Pancreas (tissue), 10 donors: ENCODE measurements at regions not wholly inside any gene's neighbourhood (a gene's known extent, or its start where the extent isn't known, plus 50 kb on each side); places are given as distances from the start of the nearest gene placed in this dataset.

Source experiments
- ATAC-seq, 4 donors: fragments of 200-7000 bp; cut with Tn5 transposase; one replicate each; pipeline versions ENCODE4 v1.8.0 to v1.9.1; 2020; ENCODE audit warnings: mild to moderate bottlenecking in 4 of 4, moderate library complexity in 4 of 4
- DNase-seq, 6 donors: peaks; one replicate each; pipeline ENCODE4 v3.0.0-alpha.2; 2020
- FAIRE-seq: peaks from 2 replicates; lab custom pipeline; 2012; peaks lifted over from hg19 to GRCh38; lab: Jason Lieb, UNC
- H3K27ac ChIP-seq, 4 donors: fragments of 200-600 bp; sonication (generic); 1 replicate in 3 of 4; 2 replicates in 1 of 4; pipeline versions ENCODE4 v1.5.0 to v1.8.0; 2020
- H3K27me3 ChIP-seq, 4 donors: fragments of 200-600 bp; one replicate each; pipeline ENCODE4 v1.8.0; 2021
- H3K36me3 ChIP-seq, 3 donors: fragments of 200-600 bp; sonication (generic) in 1 of 3; one replicate each; pipeline versions ENCODE4 v1.5.0 to v1.8.0; 2020 to 2021
- H3K4me1 ChIP-seq, 3 donors: fragments of 200-600 bp; one replicate each; pipeline ENCODE4 v1.8.0; 2021
- H3K4me3 ChIP-seq, 4 donors: fragments of 200-600 bp; sonication (generic) in 2 of 4; one replicate each; pipeline versions ENCODE4 v1.5.0 to v1.8.0; 2020 to 2021
- H3K9me3 ChIP-seq, 4 donors: fragments of 200-600 bp; one replicate each; pipeline ENCODE4 v1.8.0; 2021
- WGBS, 2 donors: extraction: QIAGEN DNeasy Blood & Tissue Kit; methylation state at CpG; one replicate each; pipeline ENCODE4 v1.1.7; 2013; 5-methylcytosine and 5-hydroxymethylcytosine counted together
- intact Hi-C, 3 donors: fragments of 100-400 bp; cut with DNase I; formaldehyde crosslinking; loops; one replicate each; pipeline versions ENCODE4 v1.11.1 to v1.14.2; 2022
- TF ChIP-seq, protein P1 (sequence below), 4 donors: fragments of 200-600 bp; sonication (generic) in 3 of 4; IDR thresholded peaks; one replicate each; pipeline versions ENCODE4 v1.5.0 to v1.8.0; 2021; ENCODE audit warnings: antibody characterized with exemption in 4 of 4
- donor health status: healthy with polysubstance abuse.
- donor health status: DM: no; HTN: no; CAD: no; lungs with moderate emphysema.
- donor health status: DM: no; HTN: no; CAD: no.
- donor health status: control.
- donor health status: control.
- donor health status: Bipolar disorder and iron deficiency.
- donor health status: DM: yes; HTN: yes; CAD: no.
- donor health status: DM: no; HTN: no; CAD: no.
- donor health status: DM: no; HTN: no; CAD: no.
- donor health status: DM: yes; HTN: yes; CAD: no.

- no peaks in the 10 kb centered on the region for H3K36me3 ChIP-seq
- no peaks in the 10 kb centered on the region for H3K27me3 ChIP-seq
- no peak overlapping the region for H3K27ac ChIP-seq
- TF ChIP-seq, protein P1, sequence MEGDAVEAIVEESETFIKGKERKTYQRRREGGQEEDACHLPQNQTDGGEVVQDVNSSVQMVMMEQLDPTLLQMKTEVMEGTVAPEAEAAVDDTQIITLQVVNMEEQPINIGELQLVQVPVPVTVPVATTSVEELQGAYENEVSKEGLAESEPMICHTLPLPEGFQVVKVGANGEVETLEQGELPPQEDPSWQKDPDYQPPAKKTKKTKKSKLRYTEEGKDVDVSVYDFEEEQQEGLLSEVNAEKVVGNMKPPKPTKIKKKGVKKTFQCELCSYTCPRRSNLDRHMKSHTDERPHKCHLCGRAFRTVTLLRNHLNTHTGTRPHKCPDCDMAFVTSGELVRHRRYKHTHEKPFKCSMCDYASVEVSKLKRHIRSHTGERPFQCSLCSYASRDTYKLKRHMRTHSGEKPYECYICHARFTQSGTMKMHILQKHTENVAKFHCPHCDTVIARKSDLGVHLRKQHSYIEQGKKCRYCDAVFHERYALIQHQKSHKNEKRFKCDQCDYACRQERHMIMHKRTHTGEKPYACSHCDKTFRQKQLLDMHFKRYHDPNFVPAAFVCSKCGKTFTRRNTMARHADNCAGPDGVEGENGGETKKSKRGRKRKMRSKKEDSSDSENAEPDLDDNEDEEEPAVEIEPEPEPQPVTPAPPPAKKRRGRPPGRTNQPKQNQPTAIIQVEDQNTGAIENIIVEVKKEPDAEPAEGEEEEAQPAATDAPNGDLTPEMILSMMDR (IDR thresholded peaks at IDR 0.05), result no peak
- intact Hi-C loops, result no loop called here
- no peak overlapping the region for H3K4me3 ChIP-seq
- FAIRE-seq, result no peak
- peaks cover 0 to 4% (median 4%) of the 10 kb centered on the region in 3 donors for H3K4me1 ChIP-seq
- no peaks in the 10 kb centered on the region for H3K9me3 ChIP-seq
- no peak for ATAC-seq
- no peak for DNase-seq
Observed at GRCh38 chr19:46911456-46911855, 50.7 kb downstream of the ARHGAP35 start.

- intact Hi-C loops, result no loop called here
- ATAC-seq, result peak in 1 of 4 donors; percentile 17
- Histone ChIP-seq H3K9me3 (no peaks in the 10 kb centered on the region), H3K27me3 (no peaks in the 10 kb centered on the region), H3K4me3 (no peak overlapping the region), H3K4me1 (peaks cover 0 to 4% (median 4%) of the 10 kb centered on the region in 3 donors), H3K27ac (no peak overlapping the region), H3K36me3 (no peaks in the 10 kb centered on the region)
- 55 to 59% methylated on average over 6 of the region's 6 CpGs for WGBS, 2 donors
- DNase-seq, result no peak
- TF ChIP-seq, protein P1 (IDR thresholded peaks at IDR 0.05), result no peak
- FAIRE-seq, result no peak
Observed at GRCh38 chr19:46913198-46913851, 52.5 kb downstream of the ARHGAP35 start.

DNA sequence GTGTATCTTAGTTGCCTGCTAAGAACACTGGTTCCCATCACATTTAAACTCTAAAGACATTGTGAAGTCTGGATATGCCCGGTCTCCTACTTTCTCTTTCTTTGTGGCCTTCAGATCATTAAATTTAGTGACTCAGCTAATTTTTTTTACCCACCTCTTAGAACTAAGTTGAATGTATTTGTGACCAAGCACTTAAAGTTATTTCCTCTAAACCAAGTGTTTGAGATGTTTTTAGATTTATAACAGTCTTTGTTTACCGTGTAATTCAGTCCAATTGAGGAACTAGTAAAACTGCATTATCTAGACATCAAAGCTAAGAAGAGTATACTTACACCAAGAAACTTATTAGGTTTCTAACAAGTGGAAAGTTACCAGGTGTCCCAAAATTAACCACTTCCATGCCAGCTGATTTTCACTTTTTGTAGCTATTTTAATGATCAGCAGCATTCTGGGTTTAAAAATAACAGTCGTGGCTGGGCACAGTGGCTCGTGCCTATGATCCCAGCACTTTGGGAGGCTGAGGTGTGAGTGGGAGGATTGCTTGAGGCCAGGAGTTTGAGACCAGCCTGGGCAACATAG is 53.1 kb downstream of the ARHGAP35 start:
- no peak overlapping the region for H3K27ac ChIP-seq
- DNase-seq (no peak), ATAC-seq (peak in 3 of 4 donors; percentile 62 to 78 (median 69)), FAIRE-seq (no peak)
- no peaks in the 10 kb centered on the region for H3K9me3 ChIP-seq
- 60 to 62% methylated on average over 4 of the region's 4 CpGs for WGBS, 2 donors
- no peaks in the 10 kb centered on the region for H3K36me3 ChIP-seq
- H3K4me1 ChIP-seq, result peaks cover 0 to 4% (median 4%) of the 10 kb centered on the region in 3 donors
- intact Hi-C loops, result no loop called here
- no peak overlapping the region for H3K4me3 ChIP-seq
- no peaks in the 10 kb centered on the region for H3K27me3 ChIP-seq
- TF ChIP-seq, protein P1 (IDR thresholded peaks at IDR 0.05), result no peak

GRCh38 chr19:46915386-46915785 is 54.6 kb downstream of the ARHGAP35 start:
- Histone ChIP-seq H3K4me3 (no peak overlapping the region), H3K4me1 (peaks cover 0 to 4% (median 4%) of the 10 kb centered on the region in 3 donors), H3K27ac (no peak overlapping the region), H3K9me3 (no peaks in the 10 kb centered on the region), H3K36me3 (peaks cover 0 to 6% (median 0%) of the 10 kb centered on the region in 3 donors), H3K27me3 (no peaks in the 10 kb centered on the region)
- ATAC-seq (no peak), DNase-seq (no peak), FAIRE-seq (no peak)
- TF ChIP-seq, protein P1 (IDR thresholded peaks at IDR 0.05), result no peak
- WGBS, 2 donors, result 71 to 77% methylated on average over 2 of the region's 2 CpGs
- intact Hi-C loops, result no loop called here

DNA sequence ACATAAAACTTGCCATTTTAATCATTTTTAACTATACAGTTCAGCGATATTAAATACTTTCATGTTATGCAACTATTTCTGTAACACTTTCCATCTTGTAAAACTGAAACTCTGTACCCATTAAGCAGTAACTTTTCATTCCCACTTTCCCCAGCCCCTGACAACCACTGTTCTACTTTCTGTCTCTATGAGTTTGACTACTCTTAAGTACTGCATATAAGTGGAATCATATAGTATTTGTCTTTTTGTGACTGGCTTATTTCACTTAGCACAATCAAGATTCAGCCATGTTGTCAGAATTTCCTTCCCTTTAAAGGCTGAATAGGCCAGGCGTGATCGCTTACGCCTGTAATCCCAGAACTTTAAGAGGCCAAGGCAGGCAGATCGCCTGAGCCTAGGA is 56.2 kb downstream of the ARHGAP35 start:
- DNase-seq (no peak), ATAC-seq (no peak), FAIRE-seq (no peak)
- 96% methylated on average over 5 of the region's 5 CpGs for WGBS, 2 donors
- H3K4me1 ChIP-seq, result peaks cover 0 to 4% (median 4%) of the 10 kb centered on the region in 3 donors
- no peaks in the 10 kb centered on the region for H3K9me3 ChIP-seq
- no peak overlapping the region for H3K4me3 ChIP-seq
- intact Hi-C loops, result no loop called here
- H3K27me3 ChIP-seq, result no peaks in the 10 kb centered on the region
- H3K36me3 ChIP-seq, result peaks cover 0 to 8% (median 0%) of the 10 kb centered on the region in 3 donors
- TF ChIP-seq, protein P1 (IDR thresholded peaks at IDR 0.05), result no peak
- H3K27ac ChIP-seq, result no peak overlapping the region
